ENCODE measurements at regions not wholly inside any gene's neighbourhood (a gene's known extent, or its start where the extent isn't known, plus 50 kb on each side); places are given as distances from the start of the nearest gene placed in this dataset.

DNA sequence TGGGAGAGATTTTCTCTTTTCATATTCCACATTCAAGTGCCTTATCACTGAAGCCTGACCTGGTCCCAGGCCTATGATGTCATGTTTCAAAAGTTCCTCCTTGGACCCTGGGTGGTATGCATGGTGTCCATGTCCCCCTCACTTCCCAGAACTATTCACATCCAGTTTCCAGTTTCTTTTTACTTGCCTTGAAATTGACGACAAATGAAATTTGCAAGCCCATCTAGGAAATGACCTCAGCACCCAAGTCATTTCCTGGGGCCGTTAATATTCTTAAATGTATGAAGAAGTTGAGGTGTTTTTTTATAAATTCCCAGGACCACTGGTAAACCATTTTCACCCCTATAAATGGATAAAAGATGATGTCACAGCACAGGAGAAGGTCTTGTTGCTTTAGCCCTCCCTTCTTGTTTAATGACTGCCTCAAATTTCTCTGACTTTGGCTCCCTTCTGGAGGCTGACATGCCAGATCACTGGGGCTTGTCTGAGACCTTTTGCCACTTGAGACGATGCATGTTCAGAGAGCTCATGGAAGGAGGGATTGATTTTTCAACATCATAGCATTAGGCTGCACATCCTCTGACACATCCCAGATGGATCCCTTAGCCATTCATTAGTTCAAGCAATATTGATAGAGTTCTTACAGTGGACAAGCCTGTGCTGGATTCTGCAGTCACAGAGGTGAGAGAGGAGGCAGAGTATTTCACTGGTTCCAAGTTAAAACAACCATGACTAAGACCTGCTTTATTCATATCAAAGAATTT lies 221.3 kb downstream of the PLPP3 start:
- in situ Hi-C loops (cut with MboI; ENCODE audit: low sequenced_read_pairs) = no loop called here

DNA sequence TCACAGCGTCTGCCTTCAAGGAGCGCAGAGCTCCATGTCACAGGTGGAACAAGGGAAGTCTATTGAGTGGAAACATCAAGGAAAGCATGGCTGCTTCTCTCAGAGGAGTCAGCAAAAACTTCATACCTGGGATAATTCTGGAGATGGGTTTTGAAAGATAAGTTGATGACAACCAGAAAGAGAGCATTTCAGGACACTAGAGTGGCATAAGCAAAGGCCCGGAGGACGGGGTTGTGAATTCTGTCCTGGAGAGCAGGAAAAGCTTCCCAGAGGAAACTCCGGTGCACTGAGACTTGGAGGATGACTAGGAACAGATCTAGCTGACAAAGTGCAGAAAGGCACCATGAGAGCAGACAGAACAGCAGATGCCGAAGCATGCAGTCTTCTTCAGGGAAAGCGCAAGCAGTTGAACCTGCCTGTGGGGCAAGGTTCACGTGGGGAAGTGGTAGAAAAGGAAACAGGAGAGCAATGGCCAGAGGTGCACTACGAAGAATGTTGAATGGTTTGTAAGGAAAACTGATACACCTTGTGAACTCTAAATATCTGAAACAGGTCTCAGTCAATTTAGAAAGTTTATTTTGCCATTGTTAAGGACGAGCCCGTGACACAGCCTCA lies 222.9 kb downstream of the PLPP3 start:
- in situ Hi-C loops (cut with MboI; ENCODE audit: low sequenced_read_pairs) = no loop called here

DNA sequence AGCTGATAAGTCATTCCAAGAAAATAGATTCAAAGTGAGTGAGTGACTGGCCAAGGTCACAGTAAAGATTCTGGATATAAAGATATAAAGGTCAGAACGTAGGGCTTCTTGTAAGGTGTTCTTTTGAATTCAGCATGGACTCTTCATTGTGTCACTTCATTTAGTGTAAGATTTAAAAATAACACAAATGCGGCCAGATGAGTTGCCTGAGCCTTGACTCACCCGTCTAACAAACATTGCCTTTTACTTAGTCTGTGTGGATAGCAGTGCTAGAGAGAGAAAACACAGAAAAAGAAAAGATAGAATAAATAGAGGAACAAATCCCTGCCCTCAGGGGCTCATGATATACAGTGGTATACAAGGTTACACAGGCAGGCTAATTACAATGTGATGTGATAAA lies 223.4 kb downstream of the PLPP3 start:
- in situ Hi-C loops (cut with MboI; ENCODE audit: low sequenced_read_pairs) = no loop called here

DNA sequence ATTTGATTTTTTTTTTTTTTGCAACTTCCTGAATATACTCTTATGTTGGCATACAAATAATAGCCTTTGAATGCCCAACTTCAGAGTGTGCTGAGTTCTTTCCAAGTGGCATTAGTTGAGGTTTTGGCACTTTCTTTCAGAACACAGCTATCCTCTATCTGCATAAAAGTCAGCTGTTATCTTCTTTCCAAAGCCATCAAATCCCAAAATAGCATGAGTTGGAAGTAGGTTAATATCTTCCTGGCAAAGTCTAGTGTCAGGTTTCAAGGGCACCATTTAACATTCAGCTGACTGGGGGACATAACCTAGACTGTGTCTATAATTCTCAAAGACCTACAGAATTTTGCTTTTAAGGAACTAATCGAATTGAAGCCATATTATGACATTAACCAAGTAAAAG lies 223.9 kb downstream of the PLPP3 start:
- in situ Hi-C loops (cut with MboI; ENCODE audit: low sequenced_read_pairs) = no loop called here

DNA sequence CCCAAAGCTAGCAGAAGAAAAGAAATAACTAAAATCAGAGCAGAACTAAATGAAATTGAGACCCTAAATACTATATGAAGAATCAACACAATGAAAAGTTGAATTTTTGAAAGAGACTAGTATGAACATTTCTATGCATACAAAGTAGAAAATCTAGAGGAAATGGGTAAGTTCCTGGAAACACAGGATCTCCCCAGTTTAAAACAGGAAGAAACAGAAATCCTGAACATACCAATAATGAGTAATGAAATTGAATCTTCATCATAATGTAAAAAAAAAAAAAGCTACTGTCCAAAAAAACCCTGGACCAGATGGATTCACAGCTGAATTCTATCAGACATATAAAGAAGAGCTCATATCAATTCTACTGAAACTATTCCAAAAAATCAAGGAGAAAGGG lies 233.5 kb downstream of the PLPP3 start:
- in situ Hi-C loops (cut with MboI; ENCODE audit: low sequenced_read_pairs) = no loop called here

DNA sequence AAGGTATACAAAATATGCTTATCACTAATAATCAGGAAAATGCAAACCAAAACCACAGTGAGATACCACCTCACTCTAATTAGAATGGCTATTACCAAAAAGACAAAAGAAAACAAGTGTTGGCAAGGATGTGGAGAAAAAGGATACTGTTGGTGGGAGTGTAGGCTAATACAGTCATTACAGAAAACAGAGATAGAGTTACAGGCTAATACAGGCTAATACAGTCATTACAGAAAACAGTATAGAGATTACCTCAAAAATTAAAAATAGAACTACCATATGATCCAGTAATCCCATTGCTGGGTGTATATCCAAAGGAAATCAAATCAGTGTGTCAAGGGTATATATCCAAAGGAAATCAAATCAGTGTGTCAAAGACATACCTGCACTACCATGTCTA lies 238.4 kb downstream of the PLPP3 start:
- in situ Hi-C loops (cut with MboI; ENCODE audit: low sequenced_read_pairs) = no loop called here

DNA sequence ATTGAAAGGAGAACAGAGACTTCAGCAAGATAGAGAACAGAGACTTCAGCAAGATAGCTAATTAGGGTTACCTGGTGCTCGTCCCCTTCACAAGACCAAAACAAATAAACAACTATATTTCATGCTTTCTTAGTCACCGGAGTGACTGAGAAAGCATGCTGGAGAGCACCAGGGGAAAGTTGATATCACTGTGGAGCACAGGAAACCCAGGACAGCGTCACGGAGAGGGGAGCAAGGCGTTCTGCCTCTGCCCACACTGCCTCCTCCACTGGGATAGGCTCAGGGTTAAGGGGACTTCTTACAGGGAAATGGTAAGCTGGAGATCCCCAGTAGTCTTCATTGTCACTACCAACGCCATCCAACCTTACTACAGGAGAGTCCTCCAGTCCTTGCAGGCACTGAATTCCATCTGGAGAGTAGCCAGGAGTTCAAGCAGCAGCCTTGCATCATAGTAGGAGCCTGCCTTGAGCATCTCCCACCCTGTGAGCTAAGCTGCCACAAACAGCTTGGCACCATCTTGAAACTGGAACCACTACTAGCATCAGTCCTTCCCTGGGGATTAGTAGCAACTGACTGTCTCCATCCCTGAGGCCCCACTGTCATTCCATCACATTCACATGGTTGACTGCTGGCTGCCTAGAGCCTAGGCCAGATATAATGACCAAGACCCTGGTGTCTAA lies 239.4 kb downstream of the PLPP3 start:
- in situ Hi-C loops (cut with MboI; ENCODE audit: low sequenced_read_pairs) = no loop called here

DNA sequence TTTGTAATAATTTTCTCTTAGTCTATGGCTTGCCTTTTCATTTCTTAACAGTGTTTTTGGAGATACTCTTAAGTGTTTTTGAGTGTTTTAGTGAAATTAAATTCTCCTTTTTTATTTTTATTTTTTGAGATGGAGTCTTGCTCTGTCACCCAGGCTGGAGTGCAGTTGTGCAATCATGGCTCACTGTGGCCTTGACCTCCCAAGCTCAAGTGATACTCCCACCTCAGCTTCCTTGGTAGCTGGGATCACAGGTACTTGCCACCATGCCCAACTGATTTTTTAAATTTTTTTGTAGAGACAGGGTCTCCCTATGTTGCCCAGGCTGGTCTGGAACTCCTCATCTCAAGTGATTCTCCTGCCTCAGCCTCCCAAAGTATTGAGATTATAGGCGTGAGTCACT lies 240.3 kb downstream of the PLPP3 start:
- in situ Hi-C loops (cut with MboI; ENCODE audit: low sequenced_read_pairs) = no loop called here

DNA sequence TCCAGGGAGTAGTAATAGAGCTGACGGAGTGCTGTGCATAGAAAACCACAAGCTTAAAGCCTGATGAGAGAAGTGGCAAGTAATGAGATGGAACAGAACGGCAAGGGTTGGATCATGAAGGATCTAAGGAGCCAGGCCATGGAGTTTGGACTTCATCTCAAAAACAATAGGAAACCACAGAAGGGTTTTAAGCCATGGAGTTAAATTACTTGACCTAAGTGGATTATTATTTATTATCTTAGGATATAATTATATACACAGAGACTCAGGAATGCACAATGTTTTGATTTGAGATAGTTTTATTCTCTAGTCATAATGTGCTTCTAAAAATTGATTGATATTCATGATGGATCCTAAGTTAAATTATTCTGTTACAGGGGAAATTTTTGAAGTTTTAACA lies 242.4 kb downstream of the PLPP3 start:
- in situ Hi-C loops (cut with MboI; ENCODE audit: low sequenced_read_pairs) = no loop called here

DNA sequence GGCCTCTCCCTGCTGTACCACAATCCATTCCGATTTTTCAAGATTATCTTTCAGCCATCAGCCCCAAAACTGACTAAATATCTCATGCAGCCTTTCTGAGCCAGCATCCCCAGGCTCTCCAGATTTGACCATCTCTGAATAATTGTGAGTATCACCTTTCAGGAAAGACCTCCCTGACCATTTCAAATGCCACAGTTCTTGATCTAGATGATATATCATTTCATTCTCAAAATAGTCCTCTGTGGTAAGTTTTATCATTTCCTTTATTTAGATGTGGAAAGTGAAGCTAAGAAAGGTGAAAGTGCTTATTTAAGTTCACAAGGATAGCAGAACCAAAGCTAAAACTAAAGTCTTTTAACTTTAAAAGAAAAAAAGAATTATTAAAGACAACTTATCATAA lies 244.0 kb downstream of the PLPP3 start:
- in situ Hi-C loops (cut with MboI; ENCODE audit: low sequenced_read_pairs) = no loop called here

DNA sequence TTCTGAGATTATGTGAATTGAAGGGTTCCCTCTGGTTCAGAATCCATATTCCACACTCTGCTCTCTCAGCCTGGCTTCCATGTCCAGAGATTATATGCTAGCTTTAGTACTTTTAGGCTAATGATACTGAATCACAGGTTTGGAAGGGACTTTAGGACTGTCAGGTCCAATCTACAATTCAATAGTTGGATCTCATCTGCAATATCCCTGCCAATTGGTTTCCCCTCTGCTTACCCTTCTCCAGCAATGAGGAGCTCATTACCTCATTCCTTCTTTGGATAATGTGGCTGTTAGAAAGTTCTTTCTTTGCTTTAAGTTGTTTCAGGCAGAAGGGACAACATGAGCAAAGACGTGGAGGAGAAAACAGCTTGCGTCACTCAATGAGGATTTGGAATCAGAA lies 245.3 kb downstream of the PLPP3 start:
- in situ Hi-C loops (cut with MboI; ENCODE audit: low sequenced_read_pairs) = no loop called here

DNA sequence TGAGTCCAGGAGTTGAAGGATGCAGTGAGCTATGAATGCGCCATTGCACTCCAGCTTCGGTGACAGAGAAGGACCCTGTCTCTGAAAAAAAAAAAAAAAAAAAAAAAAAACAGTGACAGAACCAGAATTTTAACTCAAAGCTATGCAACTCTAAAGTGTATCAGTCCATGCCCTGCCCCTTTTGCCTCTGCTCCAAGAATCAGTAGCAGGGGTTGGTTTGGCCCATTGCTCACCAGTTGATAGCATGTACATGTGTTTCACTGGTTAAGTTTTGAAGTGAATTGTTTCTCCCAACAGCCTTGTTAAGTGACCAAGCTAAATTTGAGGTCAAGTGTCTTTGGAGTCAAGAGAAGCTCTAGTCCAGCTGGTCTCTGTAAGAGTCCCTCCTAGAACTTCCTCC lies 245.9 kb downstream of the PLPP3 start:
- in situ Hi-C loops (cut with MboI; ENCODE audit: low sequenced_read_pairs) = no loop called here

DNA sequence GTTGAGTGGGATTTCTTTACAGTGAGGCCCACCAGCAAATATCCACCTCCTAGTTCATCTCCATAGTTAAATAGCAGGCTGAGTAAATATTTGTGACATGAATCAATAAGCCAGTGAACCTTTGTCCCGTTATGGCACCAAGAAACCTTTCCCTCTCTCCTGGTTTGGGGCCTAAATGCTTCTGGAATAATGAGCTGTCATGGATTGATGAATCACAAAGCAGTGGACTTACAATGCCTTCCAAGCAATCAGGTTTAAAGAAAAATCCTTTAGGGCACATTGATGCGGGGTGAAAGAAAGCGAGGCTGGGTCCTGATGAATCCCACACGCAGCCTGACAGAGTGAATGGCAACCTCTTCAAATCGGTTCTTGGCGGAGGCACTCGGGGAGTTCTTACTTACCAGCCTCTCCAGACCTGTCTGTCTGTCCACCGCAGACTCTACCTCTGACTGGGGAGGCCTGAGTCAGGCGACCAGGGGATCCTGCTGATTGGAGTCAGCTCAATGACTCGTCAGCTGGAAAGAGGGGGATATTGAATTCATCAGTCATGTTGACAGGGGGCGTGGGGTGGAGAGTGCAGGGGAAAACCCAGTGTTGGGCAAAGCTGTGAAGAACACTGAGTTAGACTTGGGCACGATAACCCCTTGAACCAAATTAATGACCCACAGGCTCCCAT lies 247.3 kb downstream of the PLPP3 start:
- in situ Hi-C loops (cut with MboI; ENCODE audit: low sequenced_read_pairs) = no loop called here

DNA sequence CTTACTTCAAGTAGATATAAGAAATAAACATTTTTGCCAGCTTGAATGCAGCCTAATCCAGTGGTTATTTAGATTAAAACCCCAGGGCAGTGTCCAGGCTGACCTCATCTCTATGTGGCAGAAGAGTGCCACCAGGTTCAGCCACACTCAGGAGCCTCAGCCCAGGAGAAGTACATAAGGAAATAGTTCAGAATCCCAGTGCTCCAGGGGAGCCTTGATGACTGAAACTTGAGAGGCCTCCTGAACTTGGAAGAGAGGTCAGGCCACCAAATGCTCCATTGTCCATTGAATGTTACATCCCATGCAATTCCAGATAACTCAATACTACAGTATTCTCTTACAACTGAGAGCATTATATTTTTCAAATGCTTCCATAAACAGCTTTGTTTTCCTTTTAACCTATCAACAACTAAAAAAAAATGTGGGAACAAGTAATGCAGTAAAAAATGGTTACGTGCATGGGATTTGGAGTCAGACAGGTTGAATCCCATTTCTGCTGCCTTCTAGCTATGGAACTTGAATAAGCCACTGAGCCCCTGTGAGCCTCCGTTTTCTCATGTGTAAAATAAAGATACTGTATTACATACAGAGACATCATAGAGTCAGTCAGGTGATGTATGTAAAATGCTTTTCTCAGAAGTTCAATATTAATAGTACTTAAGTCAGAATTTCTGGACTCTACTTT lies 248.0 kb downstream of the PLPP3 start:
- in situ Hi-C loops (cut with MboI; ENCODE audit: low sequenced_read_pairs) = no loop called here

DNA sequence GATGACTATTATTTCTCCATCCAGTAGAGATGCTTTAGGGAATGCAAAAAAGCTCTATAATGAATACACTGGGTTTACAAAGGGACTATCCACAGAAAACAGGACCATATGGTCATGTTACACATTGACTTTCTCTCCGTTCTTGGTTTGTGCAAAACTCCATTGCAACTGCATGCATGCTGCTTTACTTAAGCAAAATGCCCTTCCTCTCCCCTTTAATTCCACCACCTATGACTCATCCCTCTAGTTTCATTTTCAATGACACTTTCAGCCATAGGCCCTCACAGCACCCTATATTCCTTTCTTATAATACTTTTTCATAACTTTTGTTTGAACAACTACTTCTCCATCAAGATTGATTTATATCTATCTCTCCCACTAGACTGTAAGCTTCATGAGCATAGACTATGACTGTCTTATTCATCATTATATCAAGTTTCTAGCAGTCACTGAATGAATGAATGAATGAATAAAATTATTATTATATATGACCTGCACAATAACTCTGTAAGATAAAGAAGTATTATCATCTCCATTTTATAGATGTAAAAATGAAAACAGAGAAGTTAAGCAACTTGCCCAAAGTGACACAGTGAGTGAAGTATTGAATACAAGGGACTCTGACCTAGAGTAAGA lies 248.9 kb downstream of the PLPP3 start:
- in situ Hi-C loops (cut with MboI; ENCODE audit: low sequenced_read_pairs) = no loop called here

DNA sequence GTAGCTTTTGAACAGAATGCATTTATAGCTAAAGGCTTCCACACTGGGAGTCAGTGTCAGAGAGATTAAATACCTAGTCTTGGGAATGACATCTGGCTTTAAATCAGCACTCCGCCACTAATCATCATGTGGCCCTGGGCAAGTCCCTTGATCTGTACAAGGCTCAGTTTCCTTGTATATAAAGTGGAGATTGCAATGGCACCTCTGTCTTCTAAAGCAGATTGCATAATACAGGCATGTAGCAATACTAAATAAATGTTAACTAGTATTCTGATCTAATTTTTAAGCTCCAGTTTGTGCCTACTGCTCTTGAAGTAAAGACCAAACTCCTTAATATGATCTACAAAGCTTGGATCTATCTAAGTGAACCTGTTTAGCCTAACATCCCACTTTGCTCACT lies 249.4 kb downstream of the PLPP3 start:
- in situ Hi-C loops (cut with MboI; ENCODE audit: low sequenced_read_pairs) = no loop called here

DNA sequence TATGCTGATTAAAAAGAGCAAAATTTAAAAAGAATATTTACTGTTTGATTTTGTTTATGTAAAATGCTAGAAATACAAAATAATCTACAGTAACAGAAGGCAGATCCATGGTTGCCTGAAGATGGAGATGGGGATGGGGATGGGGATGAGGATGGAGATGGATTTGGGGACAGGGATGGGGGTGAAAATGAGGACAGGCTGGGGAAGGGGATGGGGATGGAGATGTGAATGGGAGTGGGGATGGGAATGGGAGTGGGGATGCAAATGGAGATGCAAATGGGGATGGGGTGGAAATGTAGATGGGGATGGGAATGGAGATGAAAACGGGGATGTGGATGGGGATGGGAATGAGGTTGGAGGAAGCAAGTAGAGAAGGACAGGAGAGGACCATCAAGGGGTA lies 252.2 kb downstream of the PLPP3 start:
- in situ Hi-C loops (cut with MboI; ENCODE audit: low sequenced_read_pairs) = no loop called here

DNA sequence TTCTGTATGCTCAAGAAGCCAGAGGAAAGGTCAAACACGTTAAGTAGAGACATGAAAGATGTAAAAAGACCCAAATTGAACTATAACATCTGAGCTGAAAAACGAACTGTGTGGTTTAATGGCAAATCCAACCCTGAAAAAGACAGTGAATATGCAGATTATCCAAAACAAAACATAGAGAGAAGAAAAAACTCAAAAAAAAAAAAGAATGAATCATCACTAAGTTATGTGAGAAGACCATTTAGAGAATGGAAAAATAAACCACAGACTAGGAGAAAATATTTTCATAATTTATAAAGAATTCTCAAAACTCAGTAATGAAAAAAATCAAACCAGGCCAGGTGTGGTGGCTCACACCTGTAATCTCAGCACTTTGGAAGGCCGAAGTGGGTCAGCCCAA lies 253.3 kb downstream of the PLPP3 start:
- in situ Hi-C loops (cut with MboI; ENCODE audit: low sequenced_read_pairs) = no loop called here

DNA sequence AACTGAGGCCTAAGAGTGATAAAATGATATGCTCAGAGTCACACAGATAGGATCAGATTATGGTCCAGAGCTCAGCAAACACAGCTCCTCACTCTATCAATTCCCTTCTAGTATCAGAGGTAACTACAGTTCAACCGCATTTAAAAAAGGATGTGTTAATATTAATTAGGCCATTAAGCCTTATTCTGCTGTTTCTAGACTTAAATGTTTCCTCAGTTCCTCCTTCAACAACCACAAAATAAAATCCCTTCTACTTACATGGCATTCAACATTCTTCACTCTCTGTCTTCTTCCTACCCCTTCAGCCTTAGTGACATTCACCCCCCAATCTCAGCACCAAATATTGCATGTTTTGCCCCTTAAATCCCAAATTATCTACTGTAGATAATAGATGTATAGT lies 254.9 kb downstream of the PLPP3 start:
- in situ Hi-C loops (cut with MboI; ENCODE audit: low sequenced_read_pairs) = no loop called here

DNA sequence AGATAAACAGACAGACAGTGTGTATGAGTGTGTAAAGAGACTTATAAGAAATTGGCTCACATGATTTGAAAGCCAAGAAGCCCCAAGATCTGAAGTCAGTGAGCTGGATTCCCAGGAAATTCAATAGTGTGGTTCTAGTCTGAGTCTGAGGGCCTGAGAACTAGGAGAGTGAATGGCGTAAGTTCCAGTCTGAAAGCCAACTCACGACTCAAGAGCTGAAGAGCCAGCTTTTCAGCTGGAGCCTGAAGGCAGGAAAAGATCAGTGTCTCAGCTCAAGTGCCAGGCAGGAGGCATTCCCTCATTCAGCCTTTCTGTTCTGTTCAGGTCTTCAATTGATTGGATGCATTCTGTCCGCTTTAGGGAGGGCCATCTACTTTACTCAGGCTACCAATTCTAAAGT lies 257.2 kb downstream of the PLPP3 start:
- in situ Hi-C loops (cut with MboI; ENCODE audit: low sequenced_read_pairs) = no loop called here

DNA sequence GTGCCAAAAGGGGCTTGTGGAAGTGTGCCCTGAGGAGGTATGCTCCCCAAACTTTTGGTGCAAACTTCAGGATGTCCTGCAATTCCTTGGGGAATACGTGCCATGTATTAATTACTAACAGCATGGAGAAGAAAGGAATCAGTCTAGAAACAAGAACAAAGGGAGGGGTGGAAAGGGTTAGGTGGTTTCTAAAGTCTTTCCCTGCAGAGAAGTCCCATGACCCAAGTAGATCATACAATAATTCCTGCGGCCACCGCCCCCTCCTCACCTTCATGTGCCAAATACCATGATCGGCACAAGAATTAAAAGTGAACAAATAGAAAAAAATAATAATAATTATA lies 258.2 kb downstream of the PLPP3 start:
- in situ Hi-C loops (cut with MboI; ENCODE audit: low sequenced_read_pairs) = no loop called here
